Stimulated activated CD8-positive, alpha-beta memory T cell treated with anti-CD3 and anti-CD28 coated beads, Interleukin-7, amount 100 ng/mL, for 48 hours (primary cell): ENCODE measurements at regions not wholly inside any gene's neighbourhood (a gene's known extent, or its start where the extent isn't known, plus 50 kb on each side); places are given as distances from the start of the nearest gene placed in this dataset.

Source experiments
- DNase-seq, 2 donors: peaks; one replicate each; pipeline ENCODE4 v3.0.0-alpha.2; 2020; ENCODE audit warnings: low read depth in 1 of 2; ENCODE audit errors: extremely low read depth in 1 of 2

GRCh38 chr1:88039240-88039639, 644.8 kb upstream of the PKN2 start:
- DNase-seq = no peak

- DNase-seq = no peak
These were observed 640.2 kb upstream of the PKN2 start for GRCh38 chr1:88043834-88044233.

GRCh38 chr1:88052167-88052566, 631.9 kb upstream of the PKN2 start:
- DNase-seq = no peak

GRCh38 chr1:88053065-88053464, 631.0 kb upstream of the PKN2 start:
- DNase-seq = no peak

GRCh38 chr1:88056881-88057280, 627.2 kb upstream of the PKN2 start:
- DNase-seq = no peak

GRCh38 chr1:88058205-88058604, 625.9 kb upstream of the PKN2 start:
- no peak for DNase-seq

GRCh38 chr1:88060112-88060673, 623.9 kb upstream of the PKN2 start:
- no peak for DNase-seq

GRCh38 chr1:88060750-88061491, 623.2 kb upstream of the PKN2 start:
- DNase-seq = no peak

GRCh38 chr1:88061492-88062177, 622.4 kb upstream of the PKN2 start:
- no peak for DNase-seq

- DNase-seq = no peak
These were observed 621.4 kb upstream of the PKN2 start for GRCh38 chr1:88062650-88063153.

GRCh38 chr1:88063605-88064004, 620.5 kb upstream of the PKN2 start:
- DNase-seq = no peak

- no peak for DNase-seq
These were observed 615.6 kb upstream of the PKN2 start for GRCh38 chr1:88068407-88068960.

GRCh38 chr1:88070956-88071355, 613.1 kb upstream of the PKN2 start:
- DNase-seq = no peak

- DNase-seq = no peak
These were observed 609.4 kb upstream of the PKN2 start for GRCh38 chr1:88074661-88075060.

- DNase-seq = no peak
These were observed 608.3 kb upstream of the PKN2 start for GRCh38 chr1:88075813-88076212.

- no peak for DNase-seq
These were observed 605.0 kb upstream of the PKN2 start for GRCh38 chr1:88079036-88079435.

- DNase-seq = no peak
These were observed 603.2 kb upstream of the PKN2 start for GRCh38 chr1:88080875-88081274.

- DNase-seq = no peak
These were observed 595.6 kb upstream of the PKN2 start for GRCh38 chr1:88088481-88088880.

GRCh38 chr1:88089961-88090360, 594.1 kb upstream of the PKN2 start:
- no peak for DNase-seq

GRCh38 chr1:88098881-88099280, 585.2 kb upstream of the PKN2 start:
- no peak for DNase-seq

GRCh38 chr1:88101041-88101440, 583.0 kb upstream of the PKN2 start:
- no peak for DNase-seq

- no peak for DNase-seq
These were observed 579.8 kb upstream of the PKN2 start for GRCh38 chr1:88104236-88104635.
